ENCODE measurements at regions not wholly inside any gene's neighbourhood (a gene's known extent, or its start where the extent isn't known, plus 50 kb on each side); places are given as distances from the start of the nearest gene placed in this dataset.

GRCh38 chr13:80844164-80844563 is 503.2 kb upstream of the SPRY2 start:
- H3K4me2 ChIP-seq (ENCODE audit: low read depth, low read length), result no peak overlapping the region
- no peak overlapping the region for H3K18ac ChIP-seq (ENCODE audit: low read depth, low read length)
- in situ Hi-C loops (cut with MboI; ENCODE audit: low sequenced_read_pairs) (no loop called here), dilution Hi-C loops (cut with HindIII; ENCODE audit: low sequenced_read_pairs, unreplicated experiment) (no loop called here), intact Hi-C loops (cut with micrococcal nuclease) (no loop called here)
- no peak overlapping the region for H3K4me3 ChIP-seq (ENCODE audit: insufficient read depth, low read depth, low read length)
- no peak overlapping the region for H3K23ac ChIP-seq (ENCODE audit: low read depth, low read length)
- no peak overlapping the region for H2AK9ac ChIP-seq (replicated peaks; ENCODE audit: low read depth, low read length, poor library complexity)
- DNase-seq (no peak), ATAC-seq (ENCODE audit: low read depth) (no peak)
- no peak overlapping the region for H2BK20ac ChIP-seq (ENCODE audit: low read depth, low read length)
- no peaks in the 10 kb centered on the region for H3K4me1 ChIP-seq (ENCODE audit: control insufficient read depth, insufficient read depth, low read length)
- no peak for TF ChIP-seq BHLHE40 (IDR thresholded peaks at IDR 0.05; ENCODE audit: low read depth, low read length)
- no peak for TF ChIP-seq FOS (IDR thresholded peaks at IDR 0.05; ENCODE audit: low read depth, low read length)
- no peak for TF ChIP-seq MXI1 (IDR thresholded peaks at IDR 0.05; ENCODE audit: borderline replicate concordance, low read depth, low read length)
- TF ChIP-seq MAFK (IDR thresholded peaks at IDR 0.05; ENCODE audit: low read depth, low read length), result no peak
- no peak for TF ChIP-seq SMC3 (IDR thresholded peaks at IDR 0.05; ENCODE audit: low read depth, low read length)
- TF ChIP-seq CEBPB (IDR thresholded peaks at IDR 0.05; ENCODE audit: low read depth, low read length), result no peak
- no peak for TF ChIP-seq CTCF (conservative IDR thresholded peaks at IDR 0.05; ENCODE audit: low read depth, low read length)
- no peak for TF ChIP-seq ELK1 (IDR thresholded peaks at IDR 0.05; ENCODE audit: borderline replicate concordance, low read depth, low read length)
- no peak for TF ChIP-seq RCOR1 (IDR thresholded peaks at IDR 0.05; ENCODE audit: insufficient replicate concordance, low read length)
- TF ChIP-seq USF2 (IDR thresholded peaks at IDR 0.05; ENCODE audit: low read depth, low read length), result no peak
- TF ChIP-seq RAD21 (IDR thresholded peaks at IDR 0.05; ENCODE audit: low read length), result no peak
- TF ChIP-seq RFX5 (IDR thresholded peaks at IDR 0.05; ENCODE audit: low read depth, low read length), result no peak
- TF ChIP-seq POLR2A (IDR thresholded peaks at IDR 0.05; ENCODE audit: low read depth, low read length), result no peak
- no peak for TF ChIP-seq MAZ (IDR thresholded peaks at IDR 0.05; ENCODE audit: borderline replicate concordance, low read depth, low read length)
- no peak overlapping the region for H4K91ac ChIP-seq (ENCODE audit: insufficient read depth, low read depth, low read length)
- no peak overlapping the region for H2BK5ac ChIP-seq (ENCODE audit: low read depth, low read length, poor library complexity, severe bottlenecking)
- no peak overlapping the region for H3K27ac ChIP-seq (ENCODE audit: insufficient read depth, low read length)
- WGBS, 2 experiments (ENCODE audit: extremely low coverage in 2 of 2, insufficient read length in 1 of 2), result no CpG with 5 or more reads among the region's 1 CpG
- H3K4ac ChIP-seq (ENCODE audit: low read depth, low read length), result no peak overlapping the region
- H3K9ac ChIP-seq (ENCODE audit: low read depth, low read length), result no peak overlapping the region
- H2AK5ac ChIP-seq (ENCODE audit: low read depth, low read length), result no peak overlapping the region
- H4K20me1 ChIP-seq (ENCODE audit: insufficient read depth, low read length), result no peaks in the 10 kb centered on the region
- no peaks in the 10 kb centered on the region for H3K9me1 ChIP-seq (ENCODE audit: insufficient read depth, low read length)
- H2BK15ac ChIP-seq (ENCODE audit: low read depth, low read length), result no peak overlapping the region
- no peaks in the 10 kb centered on the region for H3K36me3 ChIP-seq (ENCODE audit: control insufficient read depth, insufficient read depth, low read length)
- H2AFZ ChIP-seq (replicated peaks; ENCODE audit: low read length, poor library complexity), result no peak overlapping the region
- H3K79me1 ChIP-seq (ENCODE audit: low read depth in 1 of 2, low read length in 2 of 2), result no peaks in the 10 kb centered on the region
- H4K8ac ChIP-seq (ENCODE audit: low read depth in 2 of 2, low read length in 2 of 2), result no peak overlapping the region
- ChIA-PET POLR2A (ENCODE audit: unreplicated experiment) (no interaction called here), CTCF (no interaction called here)
- H3K56ac ChIP-seq (ENCODE audit: extremely low read depth, insufficient read depth, low read length), result no peak overlapping the region
- no peak overlapping the region for H4K5ac ChIP-seq (ENCODE audit: low read depth, low read length)
- no peak overlapping the region for H3K14ac ChIP-seq (replicated peaks; ENCODE audit: low read depth, low read length)
- no peaks in the 10 kb centered on the region for H3K27me3 ChIP-seq (ENCODE audit: control insufficient read depth, insufficient read depth, low read length)
- H3K9me3 ChIP-seq (ENCODE audit: control insufficient read depth, insufficient read depth, low read length), result peaks cover 2% of the 10 kb centered on the region; the same call in 1 of the 2 replicates
- no peak overlapping the region for H2BK120ac ChIP-seq (ENCODE audit: low read depth, low read length)
- BruUV-seq (replicated peaks), result no TSS peak

Measured in IMR-90 (cell line).